ENCODE measurements at regions not wholly inside any gene's neighbourhood (a gene's known extent, or its start where the extent isn't known, plus 50 kb on each side); places are given as distances from the start of the nearest gene placed in this dataset.

DNA sequence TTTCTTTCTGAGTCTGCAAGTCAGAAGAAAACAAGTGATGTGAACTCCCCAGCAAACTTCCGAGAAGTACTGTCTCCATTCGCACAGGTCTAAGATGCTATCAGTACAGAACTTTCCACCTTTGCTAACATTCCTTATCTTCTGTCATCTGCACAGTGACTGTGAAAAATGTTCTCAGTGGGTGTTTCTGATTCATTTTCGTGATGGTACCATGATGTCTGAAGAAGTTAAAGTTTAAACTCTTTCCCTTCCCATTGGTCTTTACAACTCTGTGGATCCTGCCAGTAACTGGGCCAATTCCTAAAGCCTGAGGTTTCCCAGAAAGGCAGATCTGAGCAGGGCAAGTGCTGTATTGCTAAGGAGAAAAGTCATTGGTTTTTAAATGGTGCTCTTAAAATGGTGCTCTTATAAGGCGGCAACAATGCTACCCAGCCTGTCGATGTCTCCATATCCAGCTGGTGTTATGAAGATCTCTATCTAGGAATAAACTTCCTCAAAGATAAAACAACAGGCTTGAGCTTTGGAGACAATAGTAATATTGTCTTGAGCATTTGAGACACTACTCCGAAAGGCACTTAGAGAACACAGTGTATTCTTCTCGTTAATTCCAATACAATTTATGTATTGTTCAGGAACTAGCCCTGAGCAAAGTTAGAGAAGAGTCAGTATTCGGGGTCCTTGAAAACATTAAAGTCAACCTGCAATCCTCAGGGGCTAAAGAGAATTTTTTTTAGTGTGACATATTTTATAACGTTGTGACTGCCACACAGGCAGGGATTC is 232.3 kb downstream of the OSR1 start:
- no peak for ATAC-seq
- 82 to 88% methylated on average over 9 of the region's 9 CpGs for WGBS, 2 donors

DNA sequence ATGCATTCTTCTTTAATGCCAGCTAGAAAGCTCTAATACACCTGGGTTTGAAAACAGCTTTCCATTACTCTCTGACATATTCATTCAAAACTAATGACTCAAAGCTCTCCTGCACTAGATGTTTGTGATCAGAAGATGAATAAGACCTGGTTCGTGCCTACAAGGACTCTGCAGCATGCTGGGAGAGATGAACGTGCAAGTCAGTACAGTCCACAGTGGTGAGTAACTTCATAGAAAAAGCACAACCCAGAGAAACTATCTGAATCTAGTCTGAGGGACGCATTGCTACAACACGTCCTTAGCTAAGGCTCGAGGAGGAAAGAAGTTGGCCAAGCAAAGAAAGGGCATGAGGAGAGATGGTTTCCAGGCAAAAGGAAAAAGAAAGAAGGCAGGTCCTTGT is 234.3 kb downstream of the OSR1 start:
- Histone ChIP-seq H3K4me3 (no peak overlapping the region), H3K9me3 (no peaks in the 10 kb centered on the region), H3K4me1 (peaks cover 0 to 9% (median 0%) of the 10 kb centered on the region in 9 donors), H3K36me3 (no peaks in the 10 kb centered on the region), H3K27me3 (no peaks in the 10 kb centered on the region), H3K27ac (no peak overlapping the region)
- ATAC-seq (no peak), DNase-seq (no peak)
- intact Hi-C loops (cut with DNase I) = no loop called here
- TF ChIP-seq, protein P1, sequence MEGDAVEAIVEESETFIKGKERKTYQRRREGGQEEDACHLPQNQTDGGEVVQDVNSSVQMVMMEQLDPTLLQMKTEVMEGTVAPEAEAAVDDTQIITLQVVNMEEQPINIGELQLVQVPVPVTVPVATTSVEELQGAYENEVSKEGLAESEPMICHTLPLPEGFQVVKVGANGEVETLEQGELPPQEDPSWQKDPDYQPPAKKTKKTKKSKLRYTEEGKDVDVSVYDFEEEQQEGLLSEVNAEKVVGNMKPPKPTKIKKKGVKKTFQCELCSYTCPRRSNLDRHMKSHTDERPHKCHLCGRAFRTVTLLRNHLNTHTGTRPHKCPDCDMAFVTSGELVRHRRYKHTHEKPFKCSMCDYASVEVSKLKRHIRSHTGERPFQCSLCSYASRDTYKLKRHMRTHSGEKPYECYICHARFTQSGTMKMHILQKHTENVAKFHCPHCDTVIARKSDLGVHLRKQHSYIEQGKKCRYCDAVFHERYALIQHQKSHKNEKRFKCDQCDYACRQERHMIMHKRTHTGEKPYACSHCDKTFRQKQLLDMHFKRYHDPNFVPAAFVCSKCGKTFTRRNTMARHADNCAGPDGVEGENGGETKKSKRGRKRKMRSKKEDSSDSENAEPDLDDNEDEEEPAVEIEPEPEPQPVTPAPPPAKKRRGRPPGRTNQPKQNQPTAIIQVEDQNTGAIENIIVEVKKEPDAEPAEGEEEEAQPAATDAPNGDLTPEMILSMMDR (IDR thresholded peaks at IDR 0.05) = no peak
- WGBS, 2 donors = 78 to 93% methylated on average over 5 of the region's 5 CpGs

More for the DNA sequence above, 232.3 kb downstream of the OSR1 start:
- no peak overlapping the region for H3K4me3 ChIP-seq
- TF ChIP-seq, protein P1 (IDR thresholded peaks at IDR 0.05) = no peak
- no peaks in the 10 kb centered on the region for H3K9me3 ChIP-seq
- no peaks in the 10 kb centered on the region for H3K36me3 ChIP-seq
- intact Hi-C loops (cut with DNase I) = no loop called here
- no peaks in the 10 kb centered on the region for H3K27me3 ChIP-seq
- H3K27ac ChIP-seq = no peak overlapping the region
- H3K4me1 ChIP-seq = peaks cover 0 to 8% (median 0%) of the 10 kb centered on the region in 9 donors
- DNase-seq = no peak

DNA sequence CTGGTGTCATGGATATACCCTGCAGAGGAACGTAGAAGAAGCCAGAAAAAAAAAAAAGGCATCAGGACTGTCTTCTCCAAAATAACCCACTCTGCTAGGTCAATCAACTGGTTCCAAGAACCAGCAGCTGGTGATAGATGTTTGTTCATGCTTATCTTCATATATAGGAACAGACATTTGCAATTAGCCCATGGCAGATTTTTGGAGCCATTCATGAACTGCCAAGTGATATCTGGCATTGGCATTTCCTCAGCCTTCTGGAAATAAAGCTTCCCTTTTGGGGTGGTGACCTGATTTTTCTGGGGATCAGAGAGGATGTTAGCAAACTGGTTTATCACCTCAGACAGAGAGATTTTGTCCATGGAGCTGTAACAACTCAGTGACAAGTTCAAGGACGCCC is 234.9 kb downstream of the OSR1 start:
- H3K9me3 ChIP-seq = no peaks in the 10 kb centered on the region
- TF ChIP-seq, protein P1 (IDR thresholded peaks at IDR 0.05) = no peak
- no peaks in the 10 kb centered on the region for H3K27me3 ChIP-seq
- DNase-seq (no peak), ATAC-seq (no peak)
- no peaks in the 10 kb centered on the region for H3K36me3 ChIP-seq
- H3K4me1 ChIP-seq = peaks cover 0 to 9% (median 0%) of the 10 kb centered on the region in 9 donors
- H3K27ac ChIP-seq = no peak overlapping the region
- intact Hi-C loops (cut with DNase I) = no loop called here
- WGBS, 2 donors = 80 to 91% methylated on average over 2 of the region's 2 CpGs
- H3K4me3 ChIP-seq = no peak overlapping the region

DNA sequence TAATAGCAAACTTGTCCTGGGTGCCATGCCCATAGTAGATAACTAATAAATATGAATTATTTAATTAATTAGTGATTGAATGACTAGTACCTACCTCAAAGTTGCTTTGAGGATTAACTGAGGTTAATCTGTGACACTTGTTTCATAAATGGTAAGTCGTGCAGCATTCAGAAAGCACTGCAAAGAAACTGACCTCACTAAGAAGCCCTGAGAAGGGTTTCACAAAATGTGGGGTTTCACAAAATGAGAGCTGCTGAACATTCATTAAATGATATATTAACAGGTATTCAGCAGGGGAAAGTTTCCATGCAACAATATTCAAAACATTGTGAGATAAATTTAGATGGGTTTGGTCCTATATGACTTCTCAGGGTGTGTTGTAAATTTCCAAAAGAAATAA is 236.2 kb downstream of the OSR1 start:
- intact Hi-C loops (cut with DNase I) = no loop called here
- H3K4me1 ChIP-seq = peaks cover 0 to 9% (median 0%) of the 10 kb centered on the region in 9 donors
- TF ChIP-seq, protein P1 (IDR thresholded peaks at IDR 0.05) = no peak
- no peaks in the 10 kb centered on the region for H3K9me3 ChIP-seq
- no peak overlapping the region for H3K4me3 ChIP-seq
- ATAC-seq = no peak
- DNase-seq = no peak
- H3K27ac ChIP-seq = no peak overlapping the region
- 82 to 89% methylated on average over 1 of the region's 1 CpG for WGBS, 2 donors
- H3K36me3 ChIP-seq = no peaks in the 10 kb centered on the region
- H3K27me3 ChIP-seq = no peaks in the 10 kb centered on the region

Measured in heart right ventricle (tissue), 16 donors.